Upper lobe of left lung (tissue), 4 donors: ENCODE measurements at regions not wholly inside any gene's neighbourhood (a gene's known extent, or its start where the extent isn't known, plus 50 kb on each side); places are given as distances from the start of the nearest gene placed in this dataset.

Experiments used
- EP300 ChIP-seq, 4 donors: sonication (generic); formaldehyde crosslinking; IDR thresholded peaks; one replicate each; pipeline ENCODE4 v1.5.1; 2017; ENCODE audit warnings: antibody characterized with exemption in 4 of 4, control low read depth in 2 of 4
- POLR2A ChIP-seq, 4 donors: fragments of 450-650 bp; IDR thresholded peaks; one replicate each; pipeline ENCODE4 v1.5.1; 2016 to 2017; ENCODE audit warnings: antibody characterized with exemption in 4 of 4, mild to moderate bottlenecking in 2 of 4
- POLR2AphosphoS5 ChIP-seq, 2 donors: sonication (generic); formaldehyde crosslinking; IDR thresholded peaks; one replicate each; pipeline ENCODE4 v1.5.1; 2017; ENCODE audit warnings: antibody characterized with exemption in 2 of 2

- TF ChIP-seq EP300 (IDR thresholded peaks at IDR 0.05) (no peak), POLR2A (IDR thresholded peaks at IDR 0.05) (no peak), POLR2AphosphoS5 (IDR thresholded peaks at IDR 0.05) (no peak)
These were observed 294.9 kb upstream of the SYT4 start for GRCh38 chr18:43572163-43572562.
